DOHH2 (cell line): ENCODE measurements at regions not wholly inside any gene's neighbourhood (a gene's known extent, or its start where the extent isn't known, plus 50 kb on each side); places are given as distances from the start of the nearest gene placed in this dataset.

ENCODE experiments used
- H3F3A ChIP-seq: fragments of 200-600 bp; sonication (generic), shearing (Covaris generic); 2 replicates; pipeline ENCODE4 v1.6.0; 2016; ENCODE audit warnings: antibody characterized with exemption, mild to moderate bottlenecking; ENCODE audit not compliant: control insufficient read depth, insufficient read depth
- H3K27ac ChIP-seq: fragments of 200-600 bp; sonication (generic); 2 replicates; pipeline ENCODE4 v1.5.1; 2014; ENCODE audit warnings: low read depth, mild to moderate bottlenecking, low read length, moderate library complexity
- H3K27me3 ChIP-seq: fragments of 200-600 bp; sonication (generic); 2 replicates; pipeline ENCODE4 v1.6.1; 2014; ENCODE audit warnings: mild to moderate bottlenecking, low read length, mixed read lengths; ENCODE audit not compliant: control insufficient read depth
- H3K36me3 ChIP-seq: fragments of 200-600 bp; sonication (generic); 2 replicates; pipeline ENCODE4 v1.6.1; 2014; ENCODE audit warnings: mild to moderate bottlenecking, low read length, moderate library complexity, mixed read lengths; ENCODE audit not compliant: control insufficient read depth
- H3K4me1 ChIP-seq: fragments of 200-600 bp; sonication (generic); 2 replicates; pipeline ENCODE4 v1.6.1; 2014; ENCODE audit warnings: mild to moderate bottlenecking, low read length, mixed read lengths; ENCODE audit not compliant: control insufficient read depth
- H3K4me2 ChIP-seq: fragments of 200-600 bp; sonication (generic); 2 replicates; pipeline ENCODE4 v1.6.0; 2014; ENCODE audit warnings: mild to moderate bottlenecking, low read length, moderate library complexity
- H3K4me3 ChIP-seq: fragments of 200-600 bp; sonication (generic); 2 replicates; pipeline ENCODE4 v1.5.1; 2014; ENCODE audit warnings: mild to moderate bottlenecking, low read length, mixed read lengths
- H3K79me2 ChIP-seq: fragments of 200-600 bp; sonication (generic); 2 replicates; pipeline ENCODE4 v1.6.1; 2014; ENCODE audit warnings: mild to moderate bottlenecking, low read length, mixed read lengths; ENCODE audit not compliant: control insufficient read depth
- H3K9me2 ChIP-seq: fragments of 200-600 bp; sonication (generic); replicated peaks from 2 replicates; pipeline ENCODE4 v1.6.1; 2014; ENCODE audit warnings: mild to moderate bottlenecking, low read length, mixed read lengths; ENCODE audit not compliant: control insufficient read depth
- H3K9me3 ChIP-seq: fragments of 200-600 bp; sonication (generic); 2 replicates; pipeline ENCODE4 v1.6.1; 2014; ENCODE audit warnings: antibody characterized with exemption, low read length, mixed read lengths; ENCODE audit not compliant: control insufficient read depth, insufficient read depth
- H4K20me1 ChIP-seq: fragments of 200-600 bp; sonication (generic); 2 replicates; pipeline ENCODE4 v1.6.0; 2014; ENCODE audit warnings: low read depth, mild to moderate bottlenecking, antibody characterized with exemption, low read length, moderate library complexity; ENCODE audit not compliant: control insufficient read depth, insufficient read depth
- CTCF ChIP-seq: fragments of 200-600 bp; sonication (generic); IDR thresholded peaks from one replicate; pipeline ENCODE4 v1.5.1; 2014; ENCODE audit warnings: antibody characterized with exemption, mild to moderate bottlenecking, low read depth, low read length; ENCODE audit not compliant: poor library complexity, severe bottlenecking
- EZH2phosphoT487 ChIP-seq: fragments of 200-600 bp; sonication (generic); IDR thresholded peaks from 2 replicates; pipeline ENCODE4 v1.6.1; 2017; ENCODE audit warnings: borderline replicate concordance, mild to moderate bottlenecking, antibody characterized with exemption, low read length, moderate library complexity, mixed read lengths

- Histone ChIP-seq H3F3A (no peaks in the 10 kb centered on the region), H3K27ac (no peak overlapping the region), H3K4me2 (no peak overlapping the region), H3K9me2 (no peaks in the 10 kb centered on the region), H3K4me3 (no peak overlapping the region), H3K27me3 (no peaks in the 10 kb centered on the region), H4K20me1 (no peaks in the 10 kb centered on the region), H3K36me3 (no peaks in the 10 kb centered on the region), H3K79me2 (no peaks in the 10 kb centered on the region), H3K9me3 (no peaks in the 10 kb centered on the region), H3K4me1 (no peaks in the 10 kb centered on the region)
- TF ChIP-seq CTCF = no peak
- TF ChIP-seq EZH2phosphoT487 = no peak
Measured at GRCh38 chr17:79187186-79187585, 112.6 kb downstream of the ENGASE start.

GRCh38 chr17:79186406-79186805, 111.8 kb downstream of the ENGASE start:
- H4K20me1 ChIP-seq = no peaks in the 10 kb centered on the region
- no peaks in the 10 kb centered on the region for H3K79me2 ChIP-seq
- no peak overlapping the region for H3K27ac ChIP-seq
- H3K4me1 ChIP-seq = no peaks in the 10 kb centered on the region
- no peaks in the 10 kb centered on the region for H3K9me3 ChIP-seq
- no peaks in the 10 kb centered on the region for H3K36me3 ChIP-seq
- H3K27me3 ChIP-seq = no peaks in the 10 kb centered on the region
- H3F3A ChIP-seq = no peaks in the 10 kb centered on the region
- no peak overlapping the region for H3K4me2 ChIP-seq
- TF ChIP-seq CTCF (no peak), EZH2phosphoT487 (no peak)
- no peak overlapping the region for H3K4me3 ChIP-seq
- no peaks in the 10 kb centered on the region for H3K9me2 ChIP-seq

GRCh38 chr17:79185671-79186070, 111.0 kb downstream of the ENGASE start:
- H3K36me3 ChIP-seq = no peaks in the 10 kb centered on the region
- no peaks in the 10 kb centered on the region for H3F3A ChIP-seq
- TF ChIP-seq EZH2phosphoT487 = no peak
- no peak for TF ChIP-seq CTCF
- no peaks in the 10 kb centered on the region for H3K27me3 ChIP-seq
- H4K20me1 ChIP-seq = no peaks in the 10 kb centered on the region
- H3K4me2 ChIP-seq = no peak overlapping the region
- no peaks in the 10 kb centered on the region for H3K9me2 ChIP-seq
- no peaks in the 10 kb centered on the region for H3K79me2 ChIP-seq
- H3K27ac ChIP-seq = no peak overlapping the region
- no peaks in the 10 kb centered on the region for H3K4me1 ChIP-seq
- no peaks in the 10 kb centered on the region for H3K9me3 ChIP-seq
- no peak overlapping the region for H3K4me3 ChIP-seq

GRCh38 chr17:79184219-79184618, 109.6 kb downstream of the ENGASE start:
- Histone ChIP-seq H3K4me2 (no peak overlapping the region), H3K36me3 (no peaks in the 10 kb centered on the region), H3K4me3 (no peak overlapping the region), H4K20me1 (no peaks in the 10 kb centered on the region), H3K27ac (no peak overlapping the region), H3F3A (no peaks in the 10 kb centered on the region), H3K9me3 (no peaks in the 10 kb centered on the region), H3K4me1 (no peaks in the 10 kb centered on the region), H3K27me3 (no peaks in the 10 kb centered on the region), H3K79me2 (no peaks in the 10 kb centered on the region), H3K9me2 (no peaks in the 10 kb centered on the region)
- TF ChIP-seq EZH2phosphoT487 (no peak), CTCF (no peak)
